DOHH2 (cell line): ENCODE measurements at regions not wholly inside any gene's neighbourhood (a gene's known extent, or its start where the extent isn't known, plus 50 kb on each side); places are given as distances from the start of the nearest gene placed in this dataset.

ENCODE experiments used
- EZH2phosphoT487 ChIP-seq: fragments of 200-600 bp; sonication (generic); IDR thresholded peaks from 2 replicates; pipeline ENCODE4 v1.6.1; 2017; ENCODE audit warnings: borderline replicate concordance, mild to moderate bottlenecking, antibody characterized with exemption, low read length, moderate library complexity, mixed read lengths
- TF ChIP-seq, protein P1 (sequence below): fragments of 200-600 bp; sonication (generic); IDR thresholded peaks from one replicate; pipeline ENCODE4 v1.5.1; 2014; ENCODE audit warnings: antibody characterized with exemption, mild to moderate bottlenecking, low read depth, low read length; ENCODE audit not compliant: poor library complexity, severe bottlenecking

DNA sequence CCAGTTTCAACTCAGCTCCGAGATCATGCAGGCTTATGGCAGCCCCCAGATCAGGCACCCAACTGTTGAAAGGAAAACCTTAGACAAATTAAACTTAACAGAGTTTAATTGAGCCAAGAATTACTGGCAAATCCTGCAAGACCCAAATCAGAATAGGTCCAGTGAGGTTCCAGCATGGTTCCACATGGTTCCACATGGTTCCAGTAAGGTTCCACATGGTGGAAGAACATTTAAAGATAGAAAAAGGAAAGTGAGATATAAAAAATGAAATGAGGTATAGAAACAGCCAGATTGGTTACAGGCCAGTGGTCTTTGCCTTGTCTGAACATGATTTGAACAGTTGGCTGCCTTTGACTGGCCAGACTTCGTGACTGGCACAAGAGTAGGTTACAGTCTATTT, 288.8 kb upstream of the LRRC7 start:
- TF ChIP-seq, protein P1, sequence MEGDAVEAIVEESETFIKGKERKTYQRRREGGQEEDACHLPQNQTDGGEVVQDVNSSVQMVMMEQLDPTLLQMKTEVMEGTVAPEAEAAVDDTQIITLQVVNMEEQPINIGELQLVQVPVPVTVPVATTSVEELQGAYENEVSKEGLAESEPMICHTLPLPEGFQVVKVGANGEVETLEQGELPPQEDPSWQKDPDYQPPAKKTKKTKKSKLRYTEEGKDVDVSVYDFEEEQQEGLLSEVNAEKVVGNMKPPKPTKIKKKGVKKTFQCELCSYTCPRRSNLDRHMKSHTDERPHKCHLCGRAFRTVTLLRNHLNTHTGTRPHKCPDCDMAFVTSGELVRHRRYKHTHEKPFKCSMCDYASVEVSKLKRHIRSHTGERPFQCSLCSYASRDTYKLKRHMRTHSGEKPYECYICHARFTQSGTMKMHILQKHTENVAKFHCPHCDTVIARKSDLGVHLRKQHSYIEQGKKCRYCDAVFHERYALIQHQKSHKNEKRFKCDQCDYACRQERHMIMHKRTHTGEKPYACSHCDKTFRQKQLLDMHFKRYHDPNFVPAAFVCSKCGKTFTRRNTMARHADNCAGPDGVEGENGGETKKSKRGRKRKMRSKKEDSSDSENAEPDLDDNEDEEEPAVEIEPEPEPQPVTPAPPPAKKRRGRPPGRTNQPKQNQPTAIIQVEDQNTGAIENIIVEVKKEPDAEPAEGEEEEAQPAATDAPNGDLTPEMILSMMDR, result no peak
- no peak for TF ChIP-seq EZH2phosphoT487
